HG03039 (cell line): ENCODE measurements at regions not wholly inside any gene's neighbourhood (a gene's known extent, or its start where the extent isn't known, plus 50 kb on each side); places are given as distances from the start of the nearest gene placed in this dataset.

Source experiments
- ATAC-seq: cut with Tn5 transposase; IDR thresholded peaks from one replicate; pipeline ENCODE4 v1.9.1; 2021; ENCODE audit warnings: mild to moderate bottlenecking, moderate library complexity; ENCODE audit not compliant: unreplicated experiment

DNA sequence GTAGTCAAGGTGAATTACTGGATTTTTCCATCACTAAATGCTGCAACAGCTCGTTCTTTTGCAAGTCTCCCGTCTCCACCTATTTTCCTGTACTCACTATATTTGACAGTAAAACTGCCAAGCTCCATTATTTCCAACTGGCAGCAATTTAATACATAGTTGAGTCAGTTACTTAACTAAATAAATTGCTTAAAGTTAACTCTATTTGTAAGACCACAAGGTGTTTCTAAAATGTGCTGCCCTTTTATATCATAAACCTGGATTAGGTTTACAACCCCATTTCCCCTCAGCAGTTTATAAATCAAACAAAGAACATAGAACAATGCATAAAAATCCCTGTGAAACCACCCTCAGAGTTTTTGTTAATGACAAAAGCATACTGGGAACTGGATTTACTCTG lies 211.4 kb upstream of the DPH6 start:
- ATAC-seq = no peak

DNA sequence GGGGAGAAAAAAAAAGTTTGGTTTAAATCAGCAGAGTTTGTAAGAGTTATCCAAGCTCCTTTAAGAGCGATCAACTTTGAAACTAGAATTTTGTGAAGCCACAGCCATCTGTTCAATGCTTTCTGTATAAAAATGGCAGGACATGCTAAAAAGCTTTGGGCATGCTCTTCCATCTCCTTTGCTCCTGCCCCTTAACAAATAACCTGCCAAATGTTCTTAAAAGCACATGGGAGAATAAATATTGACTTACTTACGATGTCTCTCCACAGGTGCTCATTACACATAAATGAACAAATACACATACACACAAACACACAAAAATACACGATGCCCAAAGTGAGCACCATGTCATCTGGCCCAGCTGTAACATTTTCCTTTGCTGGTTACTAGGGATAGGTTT lies 211.8 kb upstream of the DPH6 start:
- no peak for ATAC-seq

GRCh38 chr15:35764661-35765519 lies 218.9 kb upstream of the DPH6 start:
- no peak for ATAC-seq

- no peak for ATAC-seq
These were observed 223.0 kb upstream of the DPH6 start for GRCh38 chr15:35768949-35769348.

- no peak for ATAC-seq
These were observed 223.7 kb upstream of the DPH6 start for GRCh38 chr15:35769656-35770055.

DNA sequence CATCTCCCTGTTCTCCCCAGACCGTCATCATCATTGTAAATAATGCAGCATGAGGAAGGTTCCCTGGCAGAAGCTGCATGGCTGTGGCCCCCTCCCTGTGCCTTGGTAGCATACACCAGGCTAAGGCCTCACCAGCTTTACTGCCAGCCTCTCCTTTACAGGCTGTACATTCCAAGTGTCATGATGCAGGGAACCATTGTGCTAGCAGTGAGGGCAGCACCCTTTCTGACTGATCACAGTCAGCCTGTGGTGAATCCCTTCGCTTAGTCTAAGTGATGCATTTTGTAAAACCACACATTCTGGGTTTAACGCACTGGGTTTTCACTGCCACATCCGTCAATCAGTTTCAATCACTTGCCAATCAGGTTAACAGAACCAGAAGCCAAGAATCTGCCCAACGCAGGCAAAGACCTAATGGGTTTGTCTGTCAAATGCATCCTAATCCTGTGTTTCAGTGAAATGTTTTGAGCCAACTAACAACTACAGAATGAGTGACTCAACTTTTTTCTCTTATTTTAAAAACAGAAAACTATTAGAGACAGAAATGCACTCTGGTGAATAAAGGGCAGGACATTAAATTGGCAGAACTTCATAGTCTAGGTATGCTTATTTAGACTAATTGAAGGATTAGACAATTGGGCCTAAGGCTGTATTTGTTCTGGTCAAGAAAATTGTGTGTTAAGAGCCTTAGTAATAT lies 225.9 kb upstream of the DPH6 start:
- no peak for ATAC-seq

- no peak for ATAC-seq
These were observed 228.7 kb upstream of the DPH6 start for GRCh38 chr15:35774653-35775052.

DNA sequence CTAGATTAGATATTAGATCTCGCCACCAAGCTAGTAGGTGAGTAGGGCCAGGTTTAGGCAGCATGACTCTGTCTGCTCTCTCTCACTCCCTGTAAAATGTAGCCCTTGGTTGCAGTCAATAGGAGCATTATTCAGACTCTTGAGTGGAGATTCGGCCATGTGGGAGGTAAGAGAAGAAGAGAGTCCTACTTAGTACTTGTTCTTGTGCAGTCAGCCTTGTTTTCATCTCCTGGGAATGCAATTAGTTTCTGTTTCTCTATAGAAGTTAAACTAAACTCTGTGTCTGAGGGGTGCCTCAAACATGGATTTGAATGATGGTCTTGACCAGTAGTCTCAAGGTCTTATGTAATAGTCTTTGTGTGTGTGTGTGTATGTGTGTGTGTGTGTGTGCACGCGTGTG lies 229.5 kb upstream of the DPH6 start:
- ATAC-seq = no peak

GRCh38 chr15:35777061-35777460 lies 231.1 kb upstream of the DPH6 start:
- no peak for ATAC-seq

- no peak for ATAC-seq
These were observed 237.2 kb upstream of the DPH6 start for GRCh38 chr15:35783203-35783602.

GRCh38 chr15:35784745-35785144 lies 238.8 kb upstream of the DPH6 start:
- no peak for ATAC-seq

- ATAC-seq = no peak
These were observed 264.0 kb upstream of the DPH6 start for GRCh38 chr15:35810007-35810406.

DNA sequence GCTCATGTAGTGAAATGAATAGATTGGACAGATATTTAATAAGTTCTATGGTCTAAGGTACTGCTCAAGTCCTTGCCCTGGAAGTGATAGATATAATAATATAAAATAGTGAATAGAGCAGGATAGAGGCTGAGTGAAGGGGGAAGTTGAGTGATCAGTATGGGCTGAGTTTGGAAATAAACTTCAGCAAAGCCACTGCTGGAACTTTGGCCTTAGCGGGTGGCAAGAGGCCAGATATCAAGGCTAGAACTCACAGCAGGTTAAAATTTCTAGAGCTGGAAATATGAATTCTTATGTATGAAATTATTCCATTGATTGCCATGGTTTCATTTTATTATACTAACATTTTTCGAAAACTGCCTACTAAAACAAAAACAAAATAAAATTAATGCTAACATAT lies 267.6 kb upstream of the DPH6 start:
- ATAC-seq = no peak

DNA sequence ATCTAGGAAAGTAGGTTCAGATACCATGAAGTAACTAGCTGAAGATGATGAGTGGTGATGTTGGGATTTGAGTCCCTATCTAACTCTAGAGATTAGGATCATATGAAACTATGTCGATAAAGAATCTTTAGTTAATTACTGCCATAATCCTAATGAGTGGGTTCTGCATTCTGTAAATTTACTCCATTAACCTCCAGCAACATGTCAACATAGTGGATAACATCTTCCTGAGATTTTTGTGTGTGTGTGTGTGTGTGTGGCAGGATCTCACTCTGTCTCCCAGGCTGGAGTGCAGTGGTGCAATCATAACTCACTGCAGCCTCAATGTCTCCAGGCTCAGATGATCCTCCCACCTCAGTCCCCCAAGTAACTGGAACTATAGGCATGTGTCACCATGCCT lies 272.9 kb upstream of the DPH6 start:
- ATAC-seq = no peak

DNA sequence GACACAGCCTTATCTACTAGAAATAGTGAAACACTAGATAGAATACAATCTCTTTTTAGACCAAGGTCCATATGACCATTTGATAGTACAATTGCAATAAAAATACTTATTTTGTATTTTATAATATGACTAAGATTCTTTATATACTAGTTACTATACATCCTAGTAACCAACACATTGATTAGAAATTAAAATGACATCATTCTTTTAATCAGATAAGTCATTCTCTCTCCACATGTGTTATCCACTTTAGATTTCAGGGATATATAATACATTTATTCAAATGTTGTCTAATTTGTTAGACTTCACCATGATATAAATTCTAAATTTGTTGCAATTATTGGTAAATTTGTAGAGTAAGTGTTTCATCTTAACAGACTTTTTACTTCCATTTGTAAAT lies 276.2 kb upstream of the DPH6 start:
- ATAC-seq = no peak

DNA sequence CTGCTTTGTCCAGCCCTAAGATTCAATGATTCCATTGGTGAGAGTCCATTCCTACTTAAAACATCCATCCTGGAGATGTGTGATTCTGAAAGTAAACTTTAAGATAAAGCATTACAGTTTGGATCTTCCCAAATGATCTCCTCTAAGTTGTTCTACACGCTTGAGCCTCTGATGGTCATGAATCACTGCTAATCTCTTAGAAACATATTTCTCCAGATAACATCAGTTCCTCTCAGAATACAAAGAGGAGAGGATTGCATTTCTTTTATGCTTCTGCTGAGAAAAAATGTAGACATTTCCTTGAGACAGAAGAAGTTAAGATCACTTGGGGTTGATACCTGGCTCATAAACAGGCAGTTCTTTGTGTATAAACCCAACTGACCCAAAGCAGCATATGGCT lies 281.2 kb upstream of the DPH6 start:
- no peak for ATAC-seq

DNA sequence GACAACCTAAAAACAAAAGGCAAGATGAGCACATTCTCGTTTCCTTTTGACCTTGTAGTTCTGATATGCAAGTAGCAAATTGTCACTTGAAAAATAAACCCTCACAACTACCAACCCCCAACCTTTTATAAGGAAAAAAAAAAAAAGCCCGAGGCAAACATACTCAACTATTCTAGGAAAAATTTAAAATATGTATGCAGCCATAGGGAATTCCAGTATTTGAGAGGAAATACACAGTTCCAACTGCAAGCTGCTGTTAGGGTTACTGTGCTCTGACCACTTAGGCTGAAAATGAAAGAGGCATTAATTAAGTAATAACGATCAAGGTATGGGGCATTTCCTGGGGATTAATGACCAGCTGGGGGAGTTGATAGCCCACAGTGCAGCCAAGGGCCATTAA lies 281.9 kb upstream of the DPH6 start:
- ATAC-seq = no peak

GRCh38 chr15:35833581-35833980 lies 287.6 kb upstream of the DPH6 start:
- ATAC-seq = no peak

GRCh38 chr15:35834216-35834830 lies 288.4 kb upstream of the DPH6 start:
- ATAC-seq = no peak

GRCh38 chr15:35834866-35835265 lies 288.9 kb upstream of the DPH6 start:
- no peak for ATAC-seq

GRCh38 chr15:35838424-35839111 lies 292.6 kb upstream of the DPH6 start:
- no peak for ATAC-seq
